ENCODE measurements at regions not wholly inside any gene's neighbourhood (a gene's known extent, or its start where the extent isn't known, plus 50 kb on each side); places are given as distances from the start of the nearest gene placed in this dataset.

- BruUV-seq (replicated peaks), result no TSS peak
- H3K4me1 Mint-ChIP-seq (ENCODE audit: insufficient read depth, unreplicated experiment), result peaks cover 6% of the 10 kb centered on the region
- no peaks in the 10 kb centered on the region for H3K9me3 Mint-ChIP-seq (ENCODE audit: unreplicated experiment)
- DNase-seq (ENCODE audit: unreplicated experiment), result no peak
- intact Hi-C loops (cut with micrococcal nuclease), result no loop called here
- no peak overlapping the region for H3K4me3 Mint-ChIP-seq (ENCODE audit: unreplicated experiment)
- no peak overlapping the region for H3K27ac Mint-ChIP-seq (ENCODE audit: low read depth, unreplicated experiment)
- ChIA-PET CTCF (no interaction called here), POLR2A (no interaction called here)
- TF ChIP-seq, protein P1, sequence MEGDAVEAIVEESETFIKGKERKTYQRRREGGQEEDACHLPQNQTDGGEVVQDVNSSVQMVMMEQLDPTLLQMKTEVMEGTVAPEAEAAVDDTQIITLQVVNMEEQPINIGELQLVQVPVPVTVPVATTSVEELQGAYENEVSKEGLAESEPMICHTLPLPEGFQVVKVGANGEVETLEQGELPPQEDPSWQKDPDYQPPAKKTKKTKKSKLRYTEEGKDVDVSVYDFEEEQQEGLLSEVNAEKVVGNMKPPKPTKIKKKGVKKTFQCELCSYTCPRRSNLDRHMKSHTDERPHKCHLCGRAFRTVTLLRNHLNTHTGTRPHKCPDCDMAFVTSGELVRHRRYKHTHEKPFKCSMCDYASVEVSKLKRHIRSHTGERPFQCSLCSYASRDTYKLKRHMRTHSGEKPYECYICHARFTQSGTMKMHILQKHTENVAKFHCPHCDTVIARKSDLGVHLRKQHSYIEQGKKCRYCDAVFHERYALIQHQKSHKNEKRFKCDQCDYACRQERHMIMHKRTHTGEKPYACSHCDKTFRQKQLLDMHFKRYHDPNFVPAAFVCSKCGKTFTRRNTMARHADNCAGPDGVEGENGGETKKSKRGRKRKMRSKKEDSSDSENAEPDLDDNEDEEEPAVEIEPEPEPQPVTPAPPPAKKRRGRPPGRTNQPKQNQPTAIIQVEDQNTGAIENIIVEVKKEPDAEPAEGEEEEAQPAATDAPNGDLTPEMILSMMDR (IDR thresholded peaks at IDR 0.05; ENCODE audit: unreplicated experiment), result no peak
- no peaks in the 10 kb centered on the region for H3K36me3 Mint-ChIP-seq (ENCODE audit: insufficient read depth, unreplicated experiment)
- no peaks in the 10 kb centered on the region for H3K27me3 Mint-ChIP-seq (ENCODE audit: insufficient read depth, unreplicated experiment)
These were observed 480.0 kb downstream of the SLC4A3 start for GRCh38 chr2:220107380-220107791.

- no TSS peak for BruUV-seq (replicated peaks)
- H3K9me3 Mint-ChIP-seq (ENCODE audit: unreplicated experiment), result peaks cover 26% of the 10 kb centered on the region
- H3K27ac Mint-ChIP-seq (ENCODE audit: low read depth, unreplicated experiment), result no peak overlapping the region
- H3K4me1 Mint-ChIP-seq (ENCODE audit: insufficient read depth, unreplicated experiment), result no peaks in the 10 kb centered on the region
- intact Hi-C loops (cut with micrococcal nuclease), result no loop called here
- CTCF ChIA-PET, result no interaction called here
- H3K4me3 Mint-ChIP-seq (ENCODE audit: unreplicated experiment), result no peak overlapping the region
- TF ChIP-seq, protein P1 (IDR thresholded peaks at IDR 0.05; ENCODE audit: unreplicated experiment), result no peak
- no peaks in the 10 kb centered on the region for H3K36me3 Mint-ChIP-seq (ENCODE audit: insufficient read depth, unreplicated experiment)
- no peak for DNase-seq (ENCODE audit: unreplicated experiment)
- H3K27me3 Mint-ChIP-seq (ENCODE audit: insufficient read depth, unreplicated experiment), result no peaks in the 10 kb centered on the region
- POLR2A ChIA-PET, result no interaction called here
These were observed 487.0 kb downstream of the SLC4A3 start for GRCh38 chr2:220114443-220114842.

GRCh38 chr2:220117025-220117424, 489.6 kb downstream of the SLC4A3 start:
- ChIA-PET CTCF (no interaction called here), POLR2A (no interaction called here)
- Mint-ChIP-seq H3K27me3 (ENCODE audit: insufficient read depth, unreplicated experiment) (no peaks in the 10 kb centered on the region), H3K4me3 (ENCODE audit: unreplicated experiment) (no peak overlapping the region), H3K4me1 (ENCODE audit: insufficient read depth, unreplicated experiment) (no peaks in the 10 kb centered on the region), H3K9me3 (ENCODE audit: unreplicated experiment) (peaks cover 26% of the 10 kb centered on the region), H3K36me3 (ENCODE audit: insufficient read depth, unreplicated experiment) (no peaks in the 10 kb centered on the region), H3K27ac (ENCODE audit: low read depth, unreplicated experiment) (no peak overlapping the region)
- DNase-seq (ENCODE audit: unreplicated experiment), result no peak
- BruUV-seq (replicated peaks), result no TSS peak
- intact Hi-C loops (cut with micrococcal nuclease), result no loop called here
- TF ChIP-seq, protein P1 (IDR thresholded peaks at IDR 0.05; ENCODE audit: unreplicated experiment), result no peak

DNA sequence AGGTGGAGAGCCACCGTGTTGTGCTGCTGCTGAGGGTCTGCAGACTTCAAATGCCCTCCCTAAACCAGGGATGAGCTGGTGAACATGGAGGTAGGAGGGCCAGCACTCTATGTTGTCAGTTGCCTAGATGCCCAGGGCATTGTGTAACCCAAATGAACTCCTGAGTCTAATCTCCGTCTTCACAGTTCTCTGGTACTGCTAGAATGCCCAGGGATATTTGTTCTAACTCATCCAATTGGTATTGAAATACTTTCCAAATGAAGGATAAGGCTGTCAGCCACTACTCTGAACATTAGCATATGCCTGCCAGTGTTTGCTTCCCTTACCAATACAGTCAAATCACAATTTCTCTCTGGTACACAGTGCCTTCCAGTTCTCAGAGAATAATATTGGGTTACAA, 492.6 kb downstream of the SLC4A3 start:
- DNase-seq (ENCODE audit: unreplicated experiment), result no peak
- BruUV-seq (replicated peaks), result no TSS peak
- intact Hi-C loops (cut with micrococcal nuclease), result no loop called here
- Mint-ChIP-seq H3K27me3 (ENCODE audit: insufficient read depth, unreplicated experiment) (no peaks in the 10 kb centered on the region), H3K4me1 (ENCODE audit: insufficient read depth, unreplicated experiment) (no peaks in the 10 kb centered on the region), H3K36me3 (ENCODE audit: insufficient read depth, unreplicated experiment) (no peaks in the 10 kb centered on the region), H3K4me3 (ENCODE audit: unreplicated experiment) (no peak overlapping the region), H3K27ac (ENCODE audit: low read depth, unreplicated experiment) (no peak overlapping the region), H3K9me3 (ENCODE audit: unreplicated experiment) (peaks cover 16% of the 10 kb centered on the region)
- TF ChIP-seq, protein P1 (IDR thresholded peaks at IDR 0.05; ENCODE audit: unreplicated experiment), result no peak
- POLR2A ChIA-PET, result no interaction called here
- CTCF ChIA-PET, result no interaction called here
